GF-D8 (cell line): ENCODE measurements at regions not wholly inside any gene's neighbourhood (a gene's known extent, or its start where the extent isn't known, plus 50 kb on each side); places are given as distances from the start of the nearest gene placed in this dataset.
"Not testable (repeated sequence)": the region's sequence is repeated elsewhere in the genome, so short reads cannot be mapped to it uniquely, and the experiment has no call there.

ENCODE experiments used
- DNase-seq: peaks from one replicate; lab custom pipeline; 2025; lab: John Stamatoyannopoulos, UW

DNA sequence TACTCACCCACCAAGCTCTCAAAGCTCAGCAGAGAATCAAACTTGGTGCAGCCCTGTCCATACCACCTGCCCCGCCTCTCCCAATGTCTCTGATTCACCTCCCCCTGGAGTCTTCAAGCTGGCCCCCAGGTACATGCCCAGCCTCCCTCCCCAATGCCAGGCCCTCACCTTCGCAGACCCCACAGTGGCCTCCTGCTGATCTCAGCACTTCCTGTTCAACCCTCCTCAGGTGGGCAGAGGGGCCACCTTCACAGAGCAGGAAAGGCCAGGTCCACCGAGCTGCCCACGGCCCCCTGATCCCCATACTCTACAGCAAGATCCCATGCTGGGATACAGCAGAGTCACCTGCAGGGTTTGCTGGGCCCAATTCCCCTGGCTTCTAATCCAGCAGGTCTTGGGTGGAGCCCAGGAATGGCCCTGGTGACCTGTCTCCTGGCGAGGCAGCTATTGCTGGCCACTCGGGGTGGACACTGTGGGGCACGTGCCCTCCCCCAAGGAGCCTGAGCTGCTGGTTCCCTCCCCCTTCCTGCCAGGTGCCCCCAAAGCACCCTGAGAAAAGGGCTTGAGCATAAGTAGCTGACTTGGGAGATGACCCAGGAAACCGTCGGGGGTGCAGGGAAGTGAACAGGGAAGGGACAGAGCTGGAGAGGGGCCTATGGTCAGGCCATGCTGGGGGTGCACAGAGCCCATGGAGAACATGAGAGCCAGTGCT, 150.7 kb downstream of the BRD1 start:
- no peak for DNase-seq

DNA sequence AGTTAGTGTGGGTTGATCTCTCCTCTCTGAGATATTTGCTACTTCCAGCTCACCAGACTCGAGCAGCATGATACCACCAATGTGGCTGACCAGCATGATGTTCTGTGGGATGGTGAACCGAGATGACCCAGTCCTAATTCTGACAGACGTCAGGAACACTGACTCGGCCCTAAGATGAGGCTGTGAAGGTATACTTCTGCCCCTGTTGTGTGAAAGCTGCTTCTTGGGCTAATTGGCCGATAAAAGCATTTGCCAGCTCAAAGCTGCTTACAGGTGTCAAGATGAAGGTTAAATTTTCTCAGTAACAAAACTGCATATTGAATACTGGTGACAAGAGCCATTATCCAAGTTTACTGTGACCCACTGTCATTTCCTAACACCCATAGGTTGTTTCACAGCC, 151.4 kb downstream of the BRD1 start:
- DNase-seq: no peak

DNA sequence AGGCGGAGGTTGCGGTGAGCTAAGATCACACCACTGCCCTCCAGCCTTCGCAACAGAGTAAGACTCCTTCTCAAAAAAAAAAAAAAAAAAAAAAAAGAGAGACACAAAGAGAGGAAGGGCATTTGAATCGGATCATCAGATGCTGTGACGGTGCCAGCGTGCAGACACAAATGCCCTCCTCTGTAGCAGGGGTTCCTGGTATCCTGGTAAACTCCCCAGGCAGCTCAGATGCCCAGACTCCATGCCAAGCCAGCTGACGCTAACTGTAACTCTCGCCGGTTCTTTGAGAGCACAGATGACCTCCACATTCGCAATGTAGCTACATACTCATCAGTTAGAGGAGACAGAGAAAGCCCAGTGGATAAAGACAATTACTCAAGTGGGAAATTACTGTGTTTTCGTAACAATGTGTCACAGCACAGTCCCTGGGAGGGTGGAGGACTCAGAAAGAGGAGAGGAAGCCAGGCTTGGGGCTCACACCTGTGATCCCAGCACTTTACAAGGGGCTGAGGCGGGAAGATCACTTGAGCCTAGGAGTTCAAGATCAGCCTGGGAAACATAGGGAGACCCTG, 153.1 kb downstream of the BRD1 start:
- no peak for DNase-seq

DNA sequence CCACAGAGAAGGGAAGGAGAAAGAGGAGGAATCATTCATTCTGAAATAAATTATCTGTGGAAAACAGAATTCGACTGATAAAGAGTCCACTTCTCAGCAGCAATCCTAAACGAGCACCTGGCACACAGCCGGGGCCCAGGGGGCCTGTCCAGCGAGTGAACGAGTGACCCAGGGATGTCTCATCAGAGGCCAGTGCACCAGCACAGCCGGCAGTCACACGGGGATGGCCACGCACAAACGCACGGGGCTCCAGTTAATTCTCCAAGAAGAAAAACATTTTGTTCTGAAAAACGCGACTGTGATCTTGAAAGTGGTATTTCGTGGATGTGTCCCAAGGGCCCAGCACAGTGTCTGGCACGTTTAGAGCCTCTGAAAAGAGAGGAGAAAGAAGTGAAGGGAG, 154.6 kb downstream of the BRD1 start:
- no peak for DNase-seq

DNA sequence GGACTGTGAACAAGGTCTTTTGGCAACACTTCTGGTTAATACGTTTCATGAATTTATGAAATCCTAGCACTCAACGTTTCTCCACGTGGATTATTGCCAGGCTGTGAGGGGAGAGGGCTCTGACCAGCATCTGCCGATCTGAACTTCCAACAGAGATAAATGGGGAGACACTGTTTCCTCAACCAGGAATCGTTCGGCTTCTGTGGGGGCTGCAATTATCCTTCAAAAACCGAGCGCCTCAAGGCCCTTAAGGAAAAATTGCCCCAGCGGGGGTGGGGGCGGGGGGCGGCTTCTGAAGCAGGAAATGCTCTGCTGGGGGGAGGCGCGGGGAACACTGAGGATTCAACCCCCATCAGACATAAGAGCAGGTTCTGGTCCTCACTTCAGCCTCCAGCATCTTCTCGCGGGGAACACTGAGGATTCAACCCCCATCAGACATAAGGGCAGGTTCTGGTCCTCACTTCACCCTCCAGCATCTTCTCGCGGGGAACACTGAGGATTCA, 155.6 kb downstream of the BRD1 start:
- no peak for DNase-seq

DNA sequence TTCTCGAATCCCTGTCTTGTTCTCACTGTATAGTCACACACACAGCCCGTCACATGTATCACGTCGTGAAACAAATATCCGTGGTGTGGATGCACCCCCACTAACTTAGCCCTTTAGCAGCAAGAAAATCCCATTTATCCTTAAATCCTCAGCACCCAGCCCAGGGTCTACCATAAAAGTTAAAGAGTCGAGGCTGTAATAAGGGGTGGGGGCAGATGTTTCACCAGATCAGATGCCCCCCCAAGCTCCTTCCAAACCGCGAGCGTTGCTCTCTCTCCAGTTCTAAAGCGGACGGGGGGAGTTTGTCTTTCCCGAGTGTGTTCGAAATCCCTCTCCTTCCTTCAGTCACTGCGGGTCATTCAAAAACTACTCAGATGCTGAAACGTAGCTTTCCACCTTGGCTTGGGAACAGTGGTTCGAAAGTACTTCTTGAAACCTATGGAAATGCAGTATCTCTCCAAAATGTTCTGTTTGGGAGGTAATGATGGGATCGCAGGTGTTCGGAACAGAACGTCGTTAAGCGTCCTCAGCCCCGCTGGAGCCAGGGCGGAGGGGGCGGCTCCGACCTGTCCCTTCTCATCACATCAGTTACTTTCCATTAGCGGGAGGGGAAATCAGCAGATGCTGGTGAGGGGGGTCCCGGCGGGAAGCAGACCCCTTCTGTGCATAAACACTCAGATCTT, 156.2 kb downstream of the BRD1 start:
- no peak for DNase-seq

DNA sequence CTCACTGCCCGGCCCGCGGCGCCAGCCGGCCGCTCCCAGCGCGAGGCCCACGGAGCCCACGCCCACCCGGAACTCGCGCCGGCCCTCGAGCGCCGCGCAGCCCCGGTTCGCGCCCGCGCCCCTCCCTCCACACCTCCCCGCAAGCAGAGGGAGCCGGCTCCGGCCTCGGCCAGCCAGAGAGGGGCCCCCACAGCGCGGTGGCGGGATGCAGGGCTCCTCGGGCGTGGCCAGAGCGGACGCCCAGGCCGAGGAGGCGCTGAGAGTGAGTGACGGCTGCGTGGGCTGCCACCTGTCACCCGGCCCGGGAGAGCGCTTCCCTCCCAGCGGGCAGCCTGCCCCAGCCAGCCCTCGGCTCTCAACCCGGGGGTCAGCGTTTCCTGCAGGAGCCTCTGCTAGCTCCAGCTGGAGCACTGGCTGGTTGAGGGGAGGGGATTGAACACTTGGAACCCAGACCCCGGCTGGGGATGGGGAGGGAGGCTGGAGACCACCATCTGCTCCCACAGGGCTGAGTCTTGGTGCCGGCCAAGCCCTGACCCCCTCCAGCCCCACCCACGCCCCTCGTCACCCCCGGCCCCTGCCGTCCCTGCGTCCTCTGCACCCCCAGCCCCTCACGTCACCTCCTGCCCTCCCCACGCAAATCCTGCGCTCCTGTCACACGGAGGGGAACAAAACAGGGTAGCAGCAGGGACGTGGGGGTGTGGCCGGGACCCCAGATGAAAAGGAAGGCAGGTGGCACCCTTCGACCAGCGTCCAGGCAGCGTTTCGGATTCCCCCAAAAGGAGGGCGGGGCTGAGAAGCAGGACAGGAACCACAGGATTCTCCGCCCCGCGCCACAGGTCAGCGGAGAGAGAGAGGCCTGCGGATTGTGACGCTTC, 157.0 kb downstream of the BRD1 start:
- DNase-seq: no peak

DNA sequence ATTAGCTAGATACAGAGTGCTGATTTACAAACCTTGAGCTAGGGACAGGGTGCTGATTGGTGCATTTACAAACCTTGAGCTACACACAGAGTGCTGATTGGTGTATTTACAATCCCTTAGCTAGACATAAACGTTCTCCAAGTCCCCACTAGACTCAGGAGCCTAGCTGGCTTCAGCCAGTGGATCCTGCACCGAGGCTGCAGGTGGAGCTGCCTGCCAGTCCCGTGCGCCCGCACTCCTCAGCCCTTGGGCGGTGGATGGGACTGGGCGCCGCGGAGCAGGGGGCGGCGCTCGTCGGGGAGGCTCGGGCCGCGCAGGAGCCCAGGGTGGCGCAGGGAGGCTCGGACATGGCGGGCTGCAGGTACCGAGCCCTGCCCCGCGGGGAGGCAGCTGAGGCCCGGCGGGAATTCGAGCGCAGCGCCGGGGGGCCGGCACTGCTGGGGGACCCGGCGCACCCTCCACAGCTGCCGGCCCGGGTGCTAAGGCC, 157.7 kb downstream of the BRD1 start:
- DNase-seq: not testable (repeated sequence)

DNA sequence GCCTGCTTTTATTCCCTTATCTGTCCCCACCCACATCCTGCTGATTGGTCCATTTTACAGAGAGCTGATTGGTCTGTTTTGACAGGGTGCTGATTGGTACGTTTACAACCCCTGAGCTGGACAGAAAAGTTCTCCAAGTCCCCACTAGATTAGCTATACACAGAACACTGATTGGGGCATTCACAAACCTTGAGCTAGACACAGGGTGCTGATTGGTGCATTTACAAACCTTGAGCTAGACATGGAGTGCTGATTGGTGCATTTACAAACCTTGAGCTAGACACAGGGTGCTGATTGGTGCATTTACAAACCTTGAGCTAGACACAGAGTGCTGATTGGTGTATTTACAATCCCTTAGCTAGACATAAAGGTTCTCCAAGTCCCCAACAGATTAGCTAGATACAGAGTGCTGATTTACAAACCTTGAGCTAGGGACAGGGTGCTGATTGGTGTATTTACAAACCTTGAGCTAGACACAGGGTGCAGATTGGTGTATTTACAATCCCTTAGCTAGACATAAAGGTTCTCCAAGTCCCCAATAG, 158.2 kb downstream of the BRD1 start:
- DNase-seq: not testable (repeated sequence)

DNA sequence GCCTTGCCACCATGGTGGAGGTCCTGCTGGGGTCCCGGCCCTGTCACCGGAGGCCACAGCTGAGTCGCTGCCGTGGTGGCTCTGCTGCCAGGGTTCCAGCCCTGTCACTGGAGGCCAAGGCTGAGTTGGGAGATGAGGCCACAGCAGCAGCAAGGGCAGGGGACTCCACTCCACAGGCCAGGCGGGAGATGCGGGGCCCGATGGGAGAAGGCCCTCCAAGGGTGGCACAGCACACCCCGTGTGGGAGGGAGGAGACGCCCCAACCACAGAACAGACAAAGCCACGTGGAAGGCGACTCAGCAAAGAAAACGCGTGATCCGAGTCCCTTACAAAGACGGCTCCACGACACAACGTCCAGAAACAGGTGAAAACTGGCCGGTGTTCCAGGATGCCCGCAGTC, 159.3 kb downstream of the BRD1 start:
- DNase-seq: no peak

DNA sequence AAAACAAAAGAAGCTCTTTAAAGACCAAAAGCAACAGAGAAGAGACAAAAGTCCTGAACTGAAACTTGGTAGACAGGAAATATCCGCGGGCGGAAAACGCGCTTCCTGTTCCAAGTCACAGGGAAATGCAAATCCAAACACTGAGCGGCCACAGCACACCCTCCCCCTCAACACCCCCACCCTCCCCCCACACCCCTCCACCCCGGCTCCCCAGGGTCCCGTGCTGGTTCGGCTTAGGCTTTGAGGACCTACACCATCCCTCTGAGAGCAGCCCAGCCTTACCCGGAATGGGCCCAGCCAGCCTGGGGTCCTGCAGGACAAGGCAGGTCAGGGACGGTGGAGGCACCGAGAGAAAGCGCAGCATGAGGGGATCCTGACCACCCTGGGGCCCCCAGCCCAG, 160.4 kb downstream of the BRD1 start:
- no peak for DNase-seq

DNA sequence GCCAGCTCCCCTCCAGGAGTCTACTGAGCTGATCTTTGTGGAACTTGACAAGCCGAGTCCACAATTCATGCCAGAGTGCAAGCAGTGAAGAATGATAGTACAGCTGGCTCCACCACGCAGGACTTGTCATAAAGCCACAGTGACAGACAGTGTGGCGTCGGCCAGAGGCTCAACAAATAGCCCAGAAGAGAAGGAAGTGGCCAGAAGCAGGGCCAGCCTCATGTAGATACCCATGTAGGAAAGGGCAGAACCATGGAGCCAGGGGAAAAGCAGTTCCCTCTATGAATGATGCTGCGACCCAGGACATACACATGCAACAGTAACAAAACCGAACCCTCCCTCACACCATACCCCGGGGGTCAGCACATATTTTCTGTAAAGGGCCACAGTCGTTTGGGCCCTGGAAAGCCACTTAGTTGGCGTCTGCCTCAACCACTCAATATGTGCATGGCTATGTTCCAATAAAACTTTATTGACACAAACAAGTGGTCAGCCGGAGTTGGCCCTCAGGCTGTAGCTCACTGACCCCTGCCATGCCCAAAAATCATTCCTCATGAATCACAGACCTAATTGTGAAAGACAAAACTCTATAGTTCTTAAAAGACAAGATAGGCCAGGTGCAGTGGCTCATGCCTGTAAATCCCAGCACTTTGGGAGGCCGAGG, 161.4 kb downstream of the BRD1 start:
- DNase-seq: no peak

DNA sequence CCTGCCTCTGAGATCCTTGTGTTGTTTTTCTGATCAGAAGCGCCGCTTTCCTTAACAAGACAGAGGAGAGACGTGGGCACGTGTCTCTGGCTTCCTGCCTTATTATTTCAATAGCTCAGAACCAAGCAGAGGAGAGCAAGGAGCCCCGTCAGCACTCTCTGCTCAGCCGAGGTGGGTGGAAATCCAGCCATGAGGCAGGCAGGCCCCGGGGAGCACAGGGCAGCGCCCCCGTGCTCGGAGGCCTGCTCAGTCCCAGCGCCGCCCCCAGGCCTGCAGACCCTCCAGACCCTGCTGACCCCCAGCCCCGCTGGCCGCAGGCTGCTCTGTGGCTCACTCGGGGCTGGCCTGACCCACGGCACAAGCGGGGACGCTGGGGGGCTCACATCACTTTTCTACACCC, 162.8 kb downstream of the BRD1 start:
- DNase-seq: no peak

DNA sequence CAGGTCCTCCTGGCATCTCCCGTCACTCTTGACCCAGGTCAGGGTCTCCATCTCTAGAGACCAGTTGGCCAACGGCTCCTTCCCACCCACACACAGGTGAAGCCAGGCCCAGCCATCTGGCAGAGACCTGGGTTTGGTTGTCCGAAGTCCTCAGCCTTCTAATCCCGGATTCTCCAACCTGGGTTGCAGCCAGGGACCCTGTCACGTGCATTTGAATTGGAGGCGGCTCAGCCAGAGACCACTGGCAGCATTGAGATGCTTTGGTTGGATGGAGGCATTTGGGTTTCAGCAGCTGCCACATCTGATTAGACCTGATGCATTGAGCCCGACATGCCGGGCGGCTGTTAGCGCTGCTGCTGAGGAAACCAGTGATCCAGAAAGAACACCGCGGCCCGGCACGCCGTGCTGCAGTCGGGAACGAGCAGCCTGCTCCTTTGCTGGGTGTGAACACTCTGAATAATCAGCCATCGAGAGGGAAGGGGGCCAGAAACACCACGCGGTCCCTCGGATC, 163.2 kb downstream of the BRD1 start:
- DNase-seq: no peak

DNA sequence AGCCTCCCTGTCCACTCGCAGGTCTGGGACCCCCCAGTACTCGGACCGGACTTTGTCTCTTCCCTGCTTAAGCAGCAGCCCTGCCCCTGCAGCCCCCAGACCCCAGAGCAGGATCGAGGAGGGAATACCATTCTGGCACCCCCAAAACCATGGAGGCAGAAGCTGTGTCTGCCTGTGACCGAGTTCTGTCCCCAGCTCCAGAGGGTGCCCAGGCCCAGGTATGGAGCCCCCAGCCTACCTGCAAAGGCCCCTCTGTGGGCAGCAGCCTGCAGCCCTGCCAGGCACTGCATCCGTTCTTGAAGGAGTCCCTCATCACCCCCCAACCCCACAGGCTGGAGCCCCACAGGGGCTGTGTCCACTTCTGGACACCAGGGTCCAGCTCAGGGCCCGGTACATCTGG, 163.8 kb downstream of the BRD1 start:
- DNase-seq: no peak

DNA sequence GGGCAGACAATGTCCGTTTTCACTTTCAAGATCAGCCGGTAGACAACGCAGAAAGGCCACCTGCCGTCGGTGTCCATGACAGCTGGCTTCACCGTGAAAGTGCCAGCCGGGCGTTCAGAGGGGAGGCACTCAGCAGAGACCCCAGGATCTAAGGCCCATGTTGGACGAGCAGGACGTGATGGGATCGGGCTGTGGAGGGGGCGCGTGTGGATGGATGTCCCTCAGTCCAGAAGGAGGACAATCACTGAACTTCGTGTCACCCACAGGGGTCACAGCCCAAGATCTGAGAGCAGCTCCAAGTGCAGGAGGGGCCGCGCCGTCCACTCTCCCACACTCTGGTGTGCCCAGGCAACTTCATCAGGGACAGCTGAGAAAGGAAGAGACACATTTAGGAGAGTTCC, 164.4 kb downstream of the BRD1 start:
- DNase-seq: no peak

DNA sequence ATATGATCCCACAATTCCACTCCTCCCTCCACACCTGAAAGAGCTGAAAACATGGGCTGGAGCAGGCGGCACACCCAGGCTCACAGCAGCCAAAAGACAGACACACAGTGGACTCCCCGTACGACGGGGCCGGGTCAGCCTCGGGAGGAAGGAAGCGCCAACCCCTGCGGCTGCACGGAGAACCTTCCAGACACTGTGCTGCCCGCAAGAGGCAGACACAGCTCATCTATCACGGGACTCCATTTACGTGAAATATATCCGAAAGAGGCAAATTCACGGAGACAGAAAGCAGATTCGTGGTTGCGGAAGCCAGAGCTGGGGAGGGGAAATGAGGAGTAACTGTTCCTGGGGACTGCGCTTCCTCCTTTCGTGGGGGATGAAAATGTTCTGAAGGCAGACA, 165.0 kb downstream of the BRD1 start:
- DNase-seq: no peak

DNA sequence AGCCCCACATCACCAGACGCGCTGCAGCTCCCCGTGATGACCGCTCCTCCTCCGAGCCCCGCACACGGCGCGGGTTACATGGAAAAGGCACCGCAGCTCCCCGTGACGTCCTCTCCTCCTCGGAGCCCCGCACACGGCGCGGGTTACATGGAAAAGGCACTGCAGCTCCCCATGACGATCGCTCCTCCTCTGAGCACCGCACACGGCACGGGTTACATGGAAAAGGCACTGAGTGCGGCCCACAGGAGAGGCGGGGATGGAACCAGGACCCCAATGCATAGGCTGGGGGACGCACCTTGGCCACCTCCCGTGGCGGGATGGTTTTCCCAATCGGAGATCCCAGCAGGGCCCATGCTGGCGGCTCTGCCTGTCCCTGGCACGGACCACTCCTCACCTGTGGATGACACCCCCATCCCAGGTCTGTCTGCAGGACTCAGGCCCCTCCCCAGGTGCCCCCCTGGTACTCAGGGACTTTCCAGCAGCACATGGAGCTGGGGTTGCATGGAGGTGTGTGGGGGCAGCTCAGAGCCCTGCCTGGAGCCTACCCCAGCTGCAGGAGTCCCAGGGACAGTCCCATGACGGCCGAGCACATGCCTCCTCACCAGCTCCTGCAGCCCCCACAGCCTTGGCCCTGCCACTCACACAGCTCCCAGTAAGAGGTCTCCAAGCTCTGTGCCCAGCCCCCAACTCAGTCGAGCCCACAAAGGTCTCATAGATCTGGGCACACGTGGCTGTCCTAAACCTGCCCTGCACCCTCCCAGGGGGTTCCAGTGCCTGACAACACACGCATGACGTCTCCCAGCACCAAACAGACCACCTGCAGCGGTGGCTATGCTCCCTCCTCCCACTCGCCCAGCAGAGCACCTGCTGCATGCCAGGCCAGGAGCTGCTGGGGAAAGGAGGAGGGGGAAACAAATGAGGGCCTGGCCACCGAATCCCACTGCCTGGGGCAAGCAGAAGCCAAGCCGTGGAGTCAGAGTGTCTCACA, 166.6 kb downstream of the BRD1 start:
- no peak for DNase-seq

DNA sequence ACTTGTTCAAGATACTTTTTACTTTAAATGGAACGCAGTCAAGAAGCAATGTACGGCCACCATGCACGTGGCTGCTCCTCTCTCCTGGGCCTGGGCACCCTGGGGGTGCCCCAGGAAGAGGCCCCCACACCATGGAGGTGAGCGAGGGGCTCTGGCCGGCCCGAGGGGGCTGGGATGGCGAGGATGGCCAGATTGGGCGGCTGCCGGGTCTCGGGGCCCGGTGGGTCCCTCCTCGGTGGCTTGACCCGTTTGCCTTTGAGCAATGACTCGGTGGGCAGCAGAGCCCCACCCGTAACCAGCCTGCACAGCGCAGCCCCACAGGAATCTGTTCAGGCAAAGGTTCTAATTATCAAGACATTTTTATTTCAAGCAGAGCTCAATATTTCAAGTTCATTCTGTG, 167.4 kb downstream of the BRD1 start:
- no peak for DNase-seq

DNA sequence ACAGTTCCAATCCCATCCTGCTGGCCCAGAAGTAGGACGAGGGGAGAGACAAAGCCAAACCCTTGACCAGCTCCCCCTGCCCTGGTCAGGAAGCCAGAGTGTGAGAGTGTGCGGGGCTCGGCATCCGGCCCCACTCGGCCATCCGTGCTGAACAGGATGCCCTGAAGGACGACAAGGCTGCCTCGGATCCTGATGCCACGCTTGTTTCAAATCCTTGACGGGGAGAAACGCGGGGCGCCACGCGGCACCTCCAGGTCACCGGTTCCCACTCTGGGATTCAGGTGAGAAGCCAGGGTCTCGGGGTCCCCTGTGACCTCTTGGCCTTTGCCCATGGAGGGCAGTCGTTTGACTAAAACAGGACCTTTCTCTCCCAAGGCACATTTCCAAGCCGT, 167.8 kb downstream of the BRD1 start:
- DNase-seq: no peak
